GM10266 (cell line): ENCODE measurements at regions not wholly inside any gene's neighbourhood (a gene's known extent, or its start where the extent isn't known, plus 50 kb on each side); places are given as distances from the start of the nearest gene placed in this dataset.

ENCODE experiments used
- DNase-seq: peaks from one replicate; pipeline ENCODE4 v3.0.0; 2012; ENCODE audit errors: extremely low spot score
- CTCF ChIP-seq: IDR thresholded peaks from 2 replicates; pipeline ENCODE4 v1.5.1; 2012; ENCODE audit warnings: mild to moderate bottlenecking, low read depth; ENCODE audit not compliant: control insufficient read depth, insufficient read depth; ENCODE audit errors: missing control alignments

GRCh38 chr13:109669956-109670355 is 116.4 kb downstream of the IRS2 start:
- no peak for DNase-seq
- no peak for TF ChIP-seq CTCF

- DNase-seq: no peak
- TF ChIP-seq CTCF: no peak
Measured at GRCh38 chr13:109669234-109669612, 117.2 kb downstream of the IRS2 start.

GRCh38 chr13:109668433-109669233 is 117.8 kb downstream of the IRS2 start:
- no peak for TF ChIP-seq CTCF
- DNase-seq: no peak

- TF ChIP-seq CTCF: no peak
- no peak for DNase-seq
Measured at GRCh38 chr13:109667807-109668291, 118.5 kb downstream of the IRS2 start.

- no peak for DNase-seq
- no peak for TF ChIP-seq CTCF
Measured at GRCh38 chr13:109667056-109667455, 119.3 kb downstream of the IRS2 start.

GRCh38 chr13:109666656-109667055 is 119.7 kb downstream of the IRS2 start:
- no peak for DNase-seq
- TF ChIP-seq CTCF: no peak

GRCh38 chr13:109665781-109666249 is 120.6 kb downstream of the IRS2 start:
- no peak for DNase-seq
- TF ChIP-seq CTCF: no peak
